Activated CD8-positive, alpha-beta memory T cell treated with anti-CD3 and anti-CD28 coated beads for 48 hours (primary cell): ENCODE measurements at regions not wholly inside any gene's neighbourhood (a gene's known extent, or its start where the extent isn't known, plus 50 kb on each side); places are given as distances from the start of the nearest gene placed in this dataset.

Source experiments
- DNase-seq, 3 experiments: peaks; one replicate each; pipeline ENCODE4 v3.0.0-alpha.2; 2020; ENCODE audit warnings: low read depth in 2 of 3, low spot score in 2 of 3

- DNase-seq, result no peak
Observed at GRCh38 chr5:66306105-66306843, 162.2 kb downstream of the SREK1 start.

DNA sequence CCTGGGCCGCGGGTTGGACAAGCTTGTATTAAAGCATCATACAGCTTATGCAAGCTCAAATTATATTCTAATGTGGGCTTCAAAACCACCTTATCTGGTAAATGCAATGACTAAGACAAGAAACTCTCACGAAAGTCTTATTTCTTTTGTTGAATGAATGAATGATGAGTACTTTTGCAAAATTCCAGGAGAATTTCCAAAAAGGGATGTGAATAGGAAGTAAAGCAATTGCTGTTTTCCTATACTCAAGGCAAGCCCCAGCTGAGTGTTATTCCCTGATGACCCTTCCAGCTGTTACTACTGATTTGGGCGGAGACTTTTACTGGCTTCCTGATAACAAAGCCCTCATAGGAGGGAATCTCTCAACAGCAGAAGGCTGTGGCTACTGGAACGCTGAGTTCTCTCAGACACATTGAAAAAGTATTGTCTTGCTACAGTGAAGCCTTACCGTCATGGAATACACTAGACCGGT is 162.8 kb downstream of the SREK1 start:
- DNase-seq, result no peak

- no peak for DNase-seq
Observed at GRCh38 chr5:66307647-66308241, 163.6 kb downstream of the SREK1 start.

GRCh38 chr5:66312266-66312665 is 168.2 kb downstream of the SREK1 start:
- DNase-seq, result no peak

DNA sequence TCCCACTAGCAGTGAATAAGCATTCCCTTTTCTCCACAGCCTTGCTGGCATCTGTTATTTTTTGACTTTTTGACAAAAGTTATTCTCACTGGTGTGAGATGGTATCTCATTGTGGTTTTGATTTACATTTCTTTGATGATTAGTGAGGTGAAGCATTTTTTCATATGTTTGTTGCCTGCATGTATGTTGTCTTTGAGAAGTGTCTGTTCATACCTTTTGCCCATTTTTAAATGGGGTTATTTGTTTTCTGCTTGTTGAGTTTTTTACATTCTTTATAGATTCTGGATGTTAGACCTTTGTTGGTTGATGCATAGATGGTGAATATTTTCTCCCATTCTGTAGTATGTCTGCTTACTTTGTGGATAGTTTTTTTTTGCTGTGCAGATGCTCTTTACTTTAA is 171.7 kb downstream of the SREK1 start:
- DNase-seq, result no peak

DNA sequence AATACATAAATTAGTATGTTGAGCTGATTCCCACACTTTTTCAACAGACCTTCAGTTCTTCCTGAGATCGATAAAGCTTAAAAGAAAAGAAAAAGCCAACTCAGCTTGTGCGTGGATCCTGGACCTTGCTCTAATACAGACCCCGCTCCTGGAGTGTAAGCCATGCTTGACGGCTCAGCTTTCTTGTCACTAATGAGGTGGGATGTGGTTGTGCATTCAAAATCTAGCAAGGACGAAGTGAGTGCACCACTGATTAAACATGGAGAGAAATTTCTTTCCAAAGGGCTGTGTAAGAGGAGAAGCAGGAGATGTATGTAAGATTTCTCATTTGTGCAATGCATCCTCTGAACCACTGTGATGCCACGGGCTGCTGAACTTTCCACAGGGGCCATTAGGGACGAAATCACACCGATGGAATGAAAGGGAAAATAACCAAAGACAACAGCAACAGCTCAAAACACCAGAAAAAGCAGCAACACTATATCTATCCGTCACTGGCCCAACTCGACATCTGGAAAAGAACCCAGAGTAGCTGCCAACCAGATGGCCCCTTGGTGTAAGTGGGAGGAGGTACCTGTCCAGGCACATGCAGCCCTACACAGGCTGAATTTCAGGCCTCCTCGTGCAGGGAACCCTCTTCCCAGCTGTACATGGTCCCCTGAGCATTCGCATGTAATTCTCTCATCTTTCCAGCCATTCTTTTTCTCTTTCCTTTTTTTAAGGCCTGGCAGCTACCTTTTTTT is 178.9 kb downstream of the SREK1 start:
- no peak for DNase-seq

GRCh38 chr5:66323529-66323895 is 179.4 kb downstream of the SREK1 start:
- DNase-seq, result no peak

DNA sequence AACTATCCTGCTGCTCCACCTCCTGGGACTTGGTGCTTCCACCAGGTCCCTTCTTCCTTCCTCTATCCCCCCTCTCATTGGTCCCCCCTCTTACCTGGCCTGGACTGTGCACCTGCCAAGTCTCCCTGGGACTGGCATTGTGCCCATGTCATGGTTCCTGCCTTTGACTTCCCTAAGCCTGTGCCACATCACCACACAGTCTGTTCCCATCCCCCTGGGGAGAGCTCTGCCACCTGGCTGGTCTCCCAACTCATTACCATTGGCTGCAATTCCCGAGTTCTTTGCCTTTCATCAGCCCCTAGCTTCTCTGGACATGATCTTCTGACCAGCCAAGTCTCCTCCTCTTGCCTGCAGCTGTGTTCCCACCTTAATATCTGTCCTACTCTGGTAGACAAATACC is 180.3 kb downstream of the SREK1 start:
- DNase-seq, result no peak

GRCh38 chr5:66326276-66326675 is 182.2 kb downstream of the SREK1 start:
- DNase-seq, result no peak

- DNase-seq, result no peak
Observed at GRCh38 chr5:66327008-66327407, 182.9 kb downstream of the SREK1 start.

GRCh38 chr5:66329078-66329477 is 185.0 kb downstream of the SREK1 start:
- DNase-seq, result no peak

DNA sequence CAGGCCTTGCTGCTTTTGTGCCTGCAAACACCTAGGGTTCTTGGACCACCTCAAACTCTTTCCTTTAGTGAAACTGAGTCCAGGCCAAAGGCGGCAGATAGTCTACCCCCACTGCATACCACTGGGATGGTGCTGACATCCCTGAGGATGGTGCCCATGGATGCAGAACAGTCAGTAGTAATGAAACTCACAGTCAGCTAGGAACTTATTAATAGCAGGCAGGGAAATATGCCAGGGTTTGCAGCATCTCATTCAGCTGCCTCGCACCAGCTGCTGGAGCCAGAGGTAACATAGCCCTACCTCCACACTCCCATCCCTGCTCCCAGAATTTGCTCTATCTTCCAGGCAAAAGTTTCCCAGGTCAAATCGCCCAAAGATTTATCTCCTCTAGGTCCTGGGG is 189.1 kb downstream of the SREK1 start:
- DNase-seq, result no peak

DNA sequence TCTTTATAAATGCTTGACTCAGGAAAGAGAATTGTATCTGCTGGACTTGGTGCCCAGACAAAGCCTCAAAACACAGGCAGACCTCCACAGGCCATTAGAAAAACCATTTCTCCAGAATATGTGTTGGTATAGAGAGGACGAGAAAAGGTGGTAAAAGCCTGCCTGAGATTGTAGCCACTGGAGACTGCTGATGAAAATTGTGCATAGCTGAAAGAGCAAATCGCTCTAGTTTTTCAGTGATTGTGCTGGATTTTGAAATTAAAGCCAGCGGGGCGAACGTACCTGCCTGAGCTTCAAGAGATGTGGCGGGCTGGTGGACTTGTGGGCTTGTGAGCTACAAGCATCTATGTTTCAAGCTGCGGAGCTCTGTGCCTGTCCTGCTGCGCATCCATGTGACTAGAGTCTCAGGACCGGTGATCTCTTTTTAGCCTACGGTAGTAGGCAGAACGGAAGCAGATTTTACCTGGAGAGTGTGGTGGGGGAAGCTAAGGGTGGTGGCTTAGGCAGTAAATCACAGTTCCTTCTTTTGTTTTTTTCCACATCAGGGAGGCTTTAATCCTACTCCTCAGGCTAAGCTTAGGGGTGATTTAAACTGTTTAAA is 193.6 kb downstream of the SREK1 start:
- DNase-seq, result no peak

DNA sequence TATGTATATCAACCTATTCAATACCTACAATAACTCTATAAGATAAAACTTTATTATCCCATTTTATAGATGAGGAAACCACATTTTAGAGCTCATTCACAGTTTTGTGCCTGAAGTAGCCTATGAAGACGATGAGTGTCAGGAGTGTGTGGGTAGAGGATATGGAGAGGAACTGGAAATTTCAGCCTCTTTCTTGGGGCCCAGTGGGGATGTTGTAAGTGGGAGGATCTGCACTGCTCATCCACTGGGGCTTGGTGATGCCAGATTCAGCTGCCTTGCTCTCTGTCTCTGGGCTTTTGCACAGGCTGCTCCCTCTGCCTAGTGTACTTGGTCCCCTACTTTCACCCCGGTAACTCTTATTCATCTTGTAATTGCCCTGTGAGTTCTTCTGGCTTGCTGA is 194.7 kb downstream of the SREK1 start:
- no peak for DNase-seq

DNA sequence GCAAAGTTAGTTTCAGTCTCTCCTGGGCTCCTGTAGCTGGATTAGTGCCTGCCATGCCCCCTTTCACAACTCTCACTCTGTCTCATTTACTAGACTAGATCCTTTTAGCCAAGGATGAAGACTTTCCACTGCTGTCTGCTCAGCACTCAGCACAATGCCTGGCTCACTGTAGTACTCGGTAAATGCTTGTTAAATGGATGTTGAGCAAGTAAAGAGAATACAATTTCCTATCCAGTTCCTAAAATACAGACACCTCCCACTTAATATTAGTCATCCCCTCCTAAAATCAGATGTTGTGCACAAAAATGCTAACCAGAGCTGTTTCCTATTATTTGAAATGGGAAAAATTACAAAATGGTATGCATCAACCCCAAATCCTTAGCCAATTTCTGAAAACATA is 195.8 kb downstream of the SREK1 start:
- no peak for DNase-seq

DNA sequence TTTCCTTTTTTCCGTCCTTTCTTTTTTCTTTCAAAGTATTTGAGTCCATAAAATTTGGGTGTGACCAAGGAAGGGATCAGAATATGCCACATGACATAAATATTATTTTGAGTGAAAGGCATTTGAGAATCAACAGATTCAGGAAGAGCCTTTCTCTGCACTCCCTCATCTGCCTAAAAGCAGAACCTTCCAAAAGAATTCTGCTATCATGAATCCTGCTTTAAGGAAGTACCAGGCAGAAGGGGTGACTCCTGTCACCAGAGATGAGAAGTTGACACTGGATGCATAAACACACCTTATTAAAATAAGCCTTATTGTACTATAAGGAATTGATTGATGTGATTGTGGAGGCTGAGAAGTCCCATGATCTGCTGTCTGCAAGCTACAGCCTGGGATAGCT is 196.7 kb downstream of the SREK1 start:
- no peak for DNase-seq

DNA sequence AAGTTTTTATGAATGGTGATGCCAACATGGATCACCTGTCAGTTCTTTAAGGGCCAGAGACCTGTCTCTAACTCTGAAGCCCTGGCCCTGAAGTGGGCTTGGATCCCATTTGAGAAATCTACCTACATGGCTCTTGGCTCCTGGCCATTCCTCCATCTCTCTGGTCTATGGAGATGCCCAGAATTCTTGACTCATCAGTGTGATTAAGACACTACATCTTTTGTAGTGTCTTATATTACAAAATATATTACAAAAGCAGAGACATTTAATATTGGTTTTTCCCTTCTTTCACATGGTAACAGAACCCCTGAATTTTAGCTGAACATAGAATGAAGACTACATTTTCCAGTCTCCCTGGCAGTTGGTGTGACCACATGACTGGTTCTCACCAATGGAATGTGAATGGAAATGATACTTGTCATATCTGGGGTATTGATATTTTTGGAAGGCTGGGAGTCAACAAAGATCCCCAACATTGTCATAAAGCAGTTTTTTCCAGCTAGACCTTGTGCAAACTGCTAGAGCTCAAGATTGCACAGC is 198.3 kb downstream of the SREK1 start:
- no peak for DNase-seq

DNA sequence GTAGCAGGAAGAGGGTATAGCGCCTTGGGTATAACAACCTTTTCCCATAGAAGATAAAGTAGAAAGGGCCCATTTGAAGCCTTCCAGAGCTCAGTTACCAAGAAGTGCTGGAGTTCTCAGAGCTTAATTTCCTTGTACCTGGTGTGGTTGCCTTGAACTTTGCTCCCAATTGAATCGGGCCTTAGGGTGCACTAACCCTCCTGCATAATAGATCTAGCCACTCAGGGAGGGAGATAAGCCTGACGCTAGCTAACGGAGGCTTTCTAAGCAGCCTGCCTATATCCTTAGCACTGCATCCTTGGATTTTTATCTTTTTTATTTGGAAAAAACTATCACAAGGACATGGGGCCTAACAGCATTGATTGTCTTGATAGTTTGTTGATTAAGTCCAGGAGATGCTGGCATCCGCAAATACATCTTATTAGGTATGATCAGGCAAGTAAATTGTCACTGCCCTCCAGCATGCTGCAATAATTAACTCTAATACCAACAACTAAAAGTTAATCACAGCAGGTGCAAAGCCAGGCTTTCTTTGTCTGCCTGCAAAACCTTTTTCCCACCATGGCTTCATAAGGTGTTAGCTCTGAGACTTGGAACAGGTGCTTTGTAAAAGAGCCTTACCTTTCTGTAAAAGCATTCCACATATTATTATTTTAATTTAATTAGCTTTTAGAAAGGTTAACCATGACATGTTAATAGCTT is 199.4 kb downstream of the SREK1 start:
- no peak for DNase-seq

GRCh38 chr5:66344544-66344943 is 200.4 kb downstream of the SREK1 start:
- DNase-seq, result no peak

DNA sequence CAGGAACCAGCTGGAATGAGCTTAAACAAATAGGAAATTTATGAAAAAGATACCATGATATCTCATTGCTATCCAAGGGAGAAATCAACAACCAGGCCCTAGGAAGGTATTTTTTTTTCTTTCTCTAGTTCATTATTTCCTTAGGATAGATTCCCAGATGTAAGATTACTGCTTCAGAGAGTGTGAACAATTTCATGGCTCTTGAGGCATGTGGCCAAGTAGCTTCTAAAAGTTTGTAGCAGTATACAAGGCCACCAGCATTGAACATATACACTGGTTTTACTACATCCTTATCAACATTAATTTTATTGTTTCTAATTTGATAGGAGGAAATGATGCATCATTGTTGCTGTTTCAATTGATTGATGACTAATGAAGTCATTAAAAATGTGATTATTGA is 201.2 kb downstream of the SREK1 start:
- no peak for DNase-seq

DNA sequence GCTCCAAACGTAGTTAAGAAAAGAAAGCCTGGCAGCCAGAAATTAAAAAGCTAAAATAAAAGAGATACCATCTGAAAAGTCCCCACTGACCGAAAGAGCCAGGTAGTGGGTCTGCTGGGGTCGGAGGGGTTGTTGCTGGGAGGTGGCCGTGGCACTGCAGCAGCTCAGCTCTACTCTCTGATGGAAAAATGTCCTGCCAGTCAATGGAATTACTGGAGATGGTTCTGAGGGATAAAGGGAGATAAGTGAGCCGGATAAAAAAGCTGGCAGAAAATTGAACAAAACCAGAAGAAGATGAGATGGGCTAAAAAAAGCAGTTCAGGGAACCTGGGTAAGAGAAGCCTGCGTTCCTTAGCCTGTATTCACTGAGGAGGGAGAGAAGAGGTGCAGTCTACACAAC is 202.8 kb downstream of the SREK1 start:
- DNase-seq, result no peak
